ENCODE measurements at regions not wholly inside any gene's neighbourhood (a gene's known extent, or its start where the extent isn't known, plus 50 kb on each side); places are given as distances from the start of the nearest gene placed in this dataset.
"Not testable (repeated sequence)": the region's sequence is repeated elsewhere in the genome, so short reads cannot be mapped to it uniquely, and the experiment has no call there.

- Histone ChIP-seq H3K27me3 (ENCODE audit: control insufficient read depth, insufficient read depth, low read length) (no peaks in the 10 kb centered on the region), H3K4me3 (ENCODE audit: low read length) (no peak overlapping the region), H3K9me3 (ENCODE audit: control insufficient read depth, low read length) (no peaks in the 10 kb centered on the region), H3K36me3 (ENCODE audit: control insufficient read depth, insufficient read depth, low read length) (no peaks in the 10 kb centered on the region), H3K4me1 (ENCODE audit: control insufficient read depth, insufficient read depth, low read length) (no peaks in the 10 kb centered on the region), H3K9ac (ENCODE audit: low read length) (no peak overlapping the region)
These were observed 171.8 kb upstream of the PROK2 start for GRCh38 chr3:71956716-71957115.

GRCh38 chr3:71956069-71956340, 171.1 kb upstream of the PROK2 start:
- Histone ChIP-seq H3K9ac (ENCODE audit: low read length) (no peak overlapping the region), H3K36me3 (ENCODE audit: control insufficient read depth, insufficient read depth, low read length) (no peaks in the 10 kb centered on the region), H3K27me3 (ENCODE audit: control insufficient read depth, insufficient read depth, low read length) (no peaks in the 10 kb centered on the region), H3K4me1 (ENCODE audit: control insufficient read depth, insufficient read depth, low read length) (no peaks in the 10 kb centered on the region), H3K4me3 (ENCODE audit: low read length) (no peak overlapping the region), H3K9me3 (ENCODE audit: control insufficient read depth, low read length) (no peaks in the 10 kb centered on the region)

- no peak overlapping the region for H3K4me3 ChIP-seq (ENCODE audit: low read length)
- H3K9me3 ChIP-seq (ENCODE audit: control insufficient read depth, low read length) = no peaks in the 10 kb centered on the region
- no peaks in the 10 kb centered on the region for H3K27me3 ChIP-seq (ENCODE audit: control insufficient read depth, insufficient read depth, low read length)
- no peaks in the 10 kb centered on the region for H3K36me3 ChIP-seq (ENCODE audit: control insufficient read depth, insufficient read depth, low read length)
- H3K9ac ChIP-seq (ENCODE audit: low read length) = no peak overlapping the region
- H3K4me1 ChIP-seq (ENCODE audit: control insufficient read depth, insufficient read depth, low read length) = no peaks in the 10 kb centered on the region
These were observed 170.5 kb upstream of the PROK2 start for GRCh38 chr3:71955240-71956068.

- no peaks in the 10 kb centered on the region for H3K36me3 ChIP-seq (ENCODE audit: control insufficient read depth, insufficient read depth, low read length)
- H3K9me3 ChIP-seq (ENCODE audit: control insufficient read depth, low read length) = no peaks in the 10 kb centered on the region
- H3K27me3 ChIP-seq (ENCODE audit: control insufficient read depth, insufficient read depth, low read length) = no peaks in the 10 kb centered on the region
- no peak overlapping the region for H3K4me3 ChIP-seq (ENCODE audit: low read length)
- no peaks in the 10 kb centered on the region for H3K4me1 ChIP-seq (ENCODE audit: control insufficient read depth, insufficient read depth, low read length)
- no peak overlapping the region for H3K9ac ChIP-seq (ENCODE audit: low read length)
These were observed 166.9 kb upstream of the PROK2 start for GRCh38 chr3:71951842-71952241.

GRCh38 chr3:71951361-71951760, 166.4 kb upstream of the PROK2 start:
- no peaks in the 10 kb centered on the region for H3K9me3 ChIP-seq (ENCODE audit: control insufficient read depth, low read length)

GRCh38 chr3:71949442-71949841, 164.5 kb upstream of the PROK2 start:
- Histone ChIP-seq H3K27me3 (ENCODE audit: control insufficient read depth, insufficient read depth, low read length) (no peaks in the 10 kb centered on the region), H3K36me3 (ENCODE audit: control insufficient read depth, insufficient read depth, low read length) (no peaks in the 10 kb centered on the region), H3K4me1 (ENCODE audit: control insufficient read depth, insufficient read depth, low read length) (no peaks in the 10 kb centered on the region), H3K9me3 (ENCODE audit: control insufficient read depth, low read length) (no peaks in the 10 kb centered on the region), H3K9ac (ENCODE audit: low read length) (no peak overlapping the region), H3K4me3 (ENCODE audit: low read length) (no peak overlapping the region)

More at GRCh38 chr3:71951361-71951760, 166.4 kb upstream of the PROK2 start:
- Histone ChIP-seq H3K4me1 (ENCODE audit: control insufficient read depth, insufficient read depth, low read length) (no peaks in the 10 kb centered on the region), H3K27me3 (ENCODE audit: control insufficient read depth, insufficient read depth, low read length) (no peaks in the 10 kb centered on the region), H3K9ac (ENCODE audit: low read length) (no peak overlapping the region), H3K36me3 (ENCODE audit: control insufficient read depth, insufficient read depth, low read length) (no peaks in the 10 kb centered on the region), H3K4me3 (ENCODE audit: low read length) (no peak overlapping the region)

- Histone ChIP-seq H3K4me1 (ENCODE audit: control insufficient read depth, insufficient read depth, low read length) (no peaks in the 10 kb centered on the region), H3K9ac (ENCODE audit: low read length) (no peak overlapping the region), H3K36me3 (ENCODE audit: control insufficient read depth, insufficient read depth, low read length) (no peaks in the 10 kb centered on the region), H3K27me3 (ENCODE audit: control insufficient read depth, insufficient read depth, low read length) (no peaks in the 10 kb centered on the region), H3K4me3 (ENCODE audit: low read length) (no peak overlapping the region), H3K9me3 (ENCODE audit: control insufficient read depth, low read length) (no peaks in the 10 kb centered on the region)
These were observed 159.6 kb upstream of the PROK2 start for GRCh38 chr3:71944482-71945065.

GRCh38 chr3:71942432-71943187, 157.7 kb upstream of the PROK2 start:
- Histone ChIP-seq H3K36me3 (ENCODE audit: control insufficient read depth, insufficient read depth, low read length) (no peaks in the 10 kb centered on the region), H3K4me1 (ENCODE audit: control insufficient read depth, insufficient read depth, low read length) (no peaks in the 10 kb centered on the region), H3K9ac (ENCODE audit: low read length) (no peak overlapping the region), H3K9me3 (ENCODE audit: control insufficient read depth, low read length) (no peaks in the 10 kb centered on the region), H3K4me3 (ENCODE audit: low read length) (no peak overlapping the region), H3K27me3 (ENCODE audit: control insufficient read depth, insufficient read depth, low read length) (no peaks in the 10 kb centered on the region)

- Histone ChIP-seq H3K9ac (ENCODE audit: low read length) (no peak overlapping the region), H3K27me3 (ENCODE audit: control insufficient read depth, insufficient read depth, low read length) (no peaks in the 10 kb centered on the region), H3K36me3 (ENCODE audit: control insufficient read depth, insufficient read depth, low read length) (no peaks in the 10 kb centered on the region), H3K4me3 (ENCODE audit: low read length) (no peak overlapping the region), H3K4me1 (ENCODE audit: control insufficient read depth, insufficient read depth, low read length) (no peaks in the 10 kb centered on the region), H3K9me3 (ENCODE audit: control insufficient read depth, low read length) (no peaks in the 10 kb centered on the region)
These were observed 155.5 kb upstream of the PROK2 start for GRCh38 chr3:71940486-71940885.

GRCh38 chr3:71938081-71938480, 153.1 kb upstream of the PROK2 start:
- H3K9me3 ChIP-seq (ENCODE audit: control insufficient read depth, low read length); H3K9ac ChIP-seq (ENCODE audit: low read length); H3K4me1 ChIP-seq (ENCODE audit: control insufficient read depth, insufficient read depth, low read length); H3K36me3 ChIP-seq (ENCODE audit: control insufficient read depth, insufficient read depth, low read length); H3K4me3 ChIP-seq (ENCODE audit: low read length); H3K27me3 ChIP-seq (ENCODE audit: control insufficient read depth, insufficient read depth, low read length): not testable (repeated sequence)

GRCh38 chr3:71936681-71937080, 151.7 kb upstream of the PROK2 start:
- no peaks in the 10 kb centered on the region for H3K27me3 ChIP-seq (ENCODE audit: control insufficient read depth, insufficient read depth, low read length)
- no peaks in the 10 kb centered on the region for H3K36me3 ChIP-seq (ENCODE audit: control insufficient read depth, insufficient read depth, low read length)
- H3K9ac ChIP-seq (ENCODE audit: low read length) = no peak overlapping the region
- no peaks in the 10 kb centered on the region for H3K9me3 ChIP-seq (ENCODE audit: control insufficient read depth, low read length)
- H3K4me1 ChIP-seq (ENCODE audit: control insufficient read depth, insufficient read depth, low read length) = no peaks in the 10 kb centered on the region
- H3K4me3 ChIP-seq (ENCODE audit: low read length) = no peak overlapping the region

GRCh38 chr3:71934520-71935270, 149.7 kb upstream of the PROK2 start:
- Histone ChIP-seq H3K4me3 (ENCODE audit: low read length) (no peak overlapping the region), H3K4me1 (ENCODE audit: control insufficient read depth, insufficient read depth, low read length) (no peaks in the 10 kb centered on the region), H3K27me3 (ENCODE audit: control insufficient read depth, insufficient read depth, low read length) (no peaks in the 10 kb centered on the region), H3K9me3 (ENCODE audit: control insufficient read depth, low read length) (no peaks in the 10 kb centered on the region), H3K36me3 (ENCODE audit: control insufficient read depth, insufficient read depth, low read length) (no peaks in the 10 kb centered on the region), H3K9ac (ENCODE audit: low read length) (no peak overlapping the region)

Measured in mucosa of stomach (tissue), 1 donor.